Bone marrow (tissue), 2 donors: ENCODE measurements at regions not wholly inside any gene's neighbourhood (a gene's known extent, or its start where the extent isn't known, plus 50 kb on each side); places are given as distances from the start of the nearest gene placed in this dataset.
"Not testable (repeated sequence)": the region's sequence is repeated elsewhere in the genome, so short reads cannot be mapped to it uniquely, and the experiment has no call there.

Source experiments
- DNase-seq, 2 donors: peaks; one replicate each; lab custom pipeline; 2025; lab: John Stamatoyannopoulos, UW

GRCh38 chr20:29883514-29884219, 1373.8 kb upstream of the DEFB115 start:
- not testable (repeated sequence) for DNase-seq

DNA sequence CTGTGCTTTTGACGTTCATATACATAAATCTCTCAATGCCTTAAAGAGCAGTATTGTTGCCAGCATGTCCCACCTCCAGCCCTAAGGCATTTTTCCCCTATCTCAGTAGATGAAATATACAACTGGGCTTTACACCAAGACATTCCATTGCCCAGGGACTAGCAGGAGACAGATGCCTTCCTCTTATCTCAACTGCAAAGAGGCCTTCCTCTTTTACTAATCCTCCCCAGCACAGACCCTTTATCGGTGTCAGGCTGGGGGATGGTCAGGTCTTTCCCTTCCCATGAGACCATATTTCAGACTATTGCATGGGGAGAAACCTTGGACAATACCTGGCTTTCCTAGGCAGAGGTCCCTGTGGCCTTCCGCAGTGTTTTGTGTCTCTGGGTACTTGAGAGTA, 1373.1 kb upstream of the DEFB115 start:
- not testable (repeated sequence) for DNase-seq

- not testable (repeated sequence) for DNase-seq
These were observed 1371.9 kb upstream of the DEFB115 start for GRCh38 chr20:29885282-29886185.

- not testable (repeated sequence) for DNase-seq
These were observed 1365.9 kb upstream of the DEFB115 start for GRCh38 chr20:29891555-29891954.
